ENCODE measurements at regions not wholly inside any gene's neighbourhood (a gene's known extent, or its start where the extent isn't known, plus 50 kb on each side); places are given as distances from the start of the nearest gene placed in this dataset.
"Not testable (repeated sequence)": the region's sequence is repeated elsewhere in the genome, so short reads cannot be mapped to it uniquely, and the experiment has no call there.

DNA sequence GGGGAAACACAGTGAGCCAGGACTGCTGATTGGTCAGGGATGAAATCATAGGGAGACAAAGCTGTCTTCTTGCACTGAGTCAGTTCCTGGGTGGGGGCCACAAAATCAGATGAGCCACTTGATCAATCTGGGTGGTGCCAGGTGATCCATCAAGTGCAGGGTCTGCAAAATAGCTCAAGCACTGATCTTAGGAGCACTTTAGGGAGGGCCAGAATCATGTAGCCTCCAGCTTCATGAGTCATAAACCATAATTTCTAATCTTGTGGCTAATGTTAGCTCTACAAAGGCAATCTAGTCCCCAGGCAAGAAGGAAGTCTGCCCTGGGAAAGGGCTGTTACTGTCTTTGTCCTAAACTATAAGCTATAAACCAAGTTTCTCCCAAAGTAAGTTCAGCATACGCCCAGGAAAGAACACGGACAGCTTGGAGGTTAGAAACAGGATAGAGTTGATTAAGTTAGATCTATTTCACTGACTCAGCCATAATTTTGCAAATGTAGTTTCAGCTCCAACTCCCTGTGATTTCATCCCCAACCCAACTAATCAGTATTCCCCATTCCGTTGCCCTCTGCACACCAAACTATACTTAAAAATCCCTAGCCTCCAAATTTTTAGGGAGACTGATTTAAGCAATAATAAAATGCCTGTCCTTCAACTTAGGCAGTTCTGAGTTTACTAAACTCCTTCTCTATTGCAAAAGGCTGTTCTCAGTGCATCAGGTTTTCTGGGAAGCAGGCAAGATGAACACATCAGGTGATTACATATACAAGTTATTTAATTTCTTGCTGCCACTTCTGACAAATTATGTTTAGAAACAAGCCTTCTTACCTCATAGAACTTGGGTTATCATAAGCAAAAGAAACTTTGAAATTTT, 226.9 kb upstream of the SPOPL start:
- peak; percentile 69 for DNase-seq

DNA sequence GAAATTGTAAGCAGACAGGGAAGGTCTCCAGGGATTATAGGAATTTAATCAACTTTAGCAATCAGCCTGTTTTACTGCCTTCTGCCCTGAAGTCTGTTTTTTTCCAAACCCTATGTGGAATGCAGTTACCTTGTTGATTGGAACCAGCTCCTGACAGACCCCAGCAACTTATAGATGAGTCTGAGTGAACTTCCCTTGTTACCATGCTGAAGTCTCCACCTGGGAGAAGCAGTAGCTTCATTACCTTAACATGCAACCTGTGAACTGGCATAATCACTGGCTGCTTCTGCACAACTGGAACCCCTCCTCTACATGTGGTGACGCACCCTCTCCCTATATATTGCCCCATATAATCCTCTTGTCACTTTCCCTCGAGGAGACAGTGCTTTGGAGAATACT, 226.3 kb upstream of the SPOPL start:
- DNase-seq = no peak

DNA sequence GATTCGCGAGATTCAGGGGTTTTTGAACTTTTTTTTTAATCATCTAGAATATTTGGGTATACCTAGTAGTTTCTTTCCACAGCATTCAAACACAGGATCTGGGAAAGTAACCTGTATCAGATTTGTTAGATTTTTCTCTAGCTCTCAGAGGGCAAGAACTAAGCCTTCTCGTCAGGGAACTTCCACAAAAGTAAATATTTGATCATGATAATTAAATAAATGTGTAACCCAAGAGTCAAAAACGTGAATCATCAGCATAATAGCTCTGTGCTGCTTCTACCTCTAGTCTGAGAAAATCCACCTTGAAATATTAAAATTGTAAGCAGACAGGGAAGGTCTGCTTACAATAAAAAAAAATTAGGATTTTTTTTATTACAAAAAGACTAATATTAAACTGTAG, 225.7 kb upstream of the SPOPL start:
- no peak for DNase-seq

DNA sequence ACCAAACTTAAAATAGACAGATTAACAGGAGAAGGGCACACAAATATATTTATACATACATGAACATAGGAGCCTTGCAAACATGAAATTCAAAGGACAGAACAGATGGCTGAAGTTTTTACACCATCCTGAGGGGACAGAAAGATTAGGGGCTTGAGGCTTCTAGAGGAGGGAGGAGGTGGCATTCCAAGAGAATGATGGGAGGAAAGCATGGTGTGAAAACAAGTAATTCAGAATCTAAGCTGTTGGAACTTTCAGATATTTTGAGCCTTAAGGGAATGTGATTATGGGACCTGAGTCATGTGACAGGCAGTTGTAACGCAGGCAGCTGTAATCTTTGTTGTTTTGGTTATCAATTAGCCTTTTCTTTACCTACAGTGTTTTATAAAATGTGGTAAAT, 225.2 kb upstream of the SPOPL start:
- no peak for DNase-seq

DNA sequence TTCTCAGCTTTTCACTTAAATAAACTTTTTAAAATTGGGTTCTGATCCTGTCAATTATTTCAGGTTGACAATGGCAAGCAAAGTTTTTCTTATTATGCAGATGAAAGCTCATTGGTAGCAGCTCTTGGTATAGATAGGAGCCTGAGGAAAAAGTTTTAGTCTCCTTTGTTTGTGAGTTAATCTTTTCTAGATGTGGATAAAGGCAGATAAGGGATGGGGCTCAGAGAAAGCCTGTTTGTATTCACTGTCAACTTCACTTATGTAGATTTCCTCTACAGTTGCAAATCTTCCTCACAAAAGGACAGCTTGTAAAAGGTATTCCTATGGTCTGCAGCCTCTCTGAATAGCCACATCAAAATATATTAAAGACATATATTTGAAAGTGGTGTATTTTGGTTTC, 224.5 kb upstream of the SPOPL start:
- DNase-seq = no peak

DNA sequence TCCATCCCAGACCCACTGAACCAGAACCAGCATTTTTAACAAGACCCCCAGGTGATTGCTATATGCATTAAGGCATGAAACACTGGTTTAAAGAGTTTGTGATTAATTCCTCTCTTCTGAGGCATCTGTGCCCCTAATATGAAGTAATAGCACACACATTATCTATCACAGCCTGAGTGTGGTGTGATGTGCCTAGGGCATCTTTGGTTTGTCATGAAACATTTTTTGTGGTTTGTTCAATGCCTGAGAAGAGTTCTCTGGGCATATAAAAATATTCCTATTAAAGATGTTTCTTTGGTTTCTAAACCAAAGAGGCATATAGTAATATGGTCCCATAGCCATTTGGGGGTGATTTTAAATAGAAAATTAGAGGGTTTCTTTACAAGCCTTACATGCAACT, 221.7 kb upstream of the SPOPL start:
- no peak for DNase-seq

DNA sequence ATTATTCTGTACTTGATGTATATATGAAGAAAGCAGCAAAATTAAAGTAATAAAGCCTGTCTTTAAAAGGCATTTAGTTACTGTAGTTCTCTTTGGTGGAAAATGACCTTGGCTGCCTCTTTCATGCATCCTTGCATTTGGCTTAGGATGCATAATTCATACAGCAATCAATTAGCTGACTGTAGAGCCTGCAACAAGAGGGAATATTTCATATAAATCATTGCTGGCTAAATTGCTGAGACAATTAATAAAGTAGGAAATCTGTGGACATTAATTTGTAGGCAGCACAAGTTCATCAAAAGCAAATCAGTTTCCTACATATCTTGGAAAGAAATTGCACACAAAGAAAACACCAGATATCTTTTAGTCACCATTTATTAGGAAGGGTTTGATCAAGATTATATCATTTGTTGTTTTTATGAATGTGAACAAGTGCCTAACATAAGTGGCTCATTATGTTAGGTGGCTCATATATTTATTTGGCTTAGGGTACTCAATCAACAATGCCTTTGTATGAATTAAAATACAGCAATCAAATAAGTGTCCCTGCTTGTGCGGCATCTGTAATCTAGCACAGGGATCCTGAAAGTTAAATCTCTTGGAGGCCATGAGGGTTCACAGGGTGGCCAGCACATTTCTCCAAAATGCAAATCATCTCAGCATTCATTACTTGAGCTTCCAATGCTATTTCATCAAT, 220.4 kb upstream of the SPOPL start:
- no peak for DNase-seq

DNA sequence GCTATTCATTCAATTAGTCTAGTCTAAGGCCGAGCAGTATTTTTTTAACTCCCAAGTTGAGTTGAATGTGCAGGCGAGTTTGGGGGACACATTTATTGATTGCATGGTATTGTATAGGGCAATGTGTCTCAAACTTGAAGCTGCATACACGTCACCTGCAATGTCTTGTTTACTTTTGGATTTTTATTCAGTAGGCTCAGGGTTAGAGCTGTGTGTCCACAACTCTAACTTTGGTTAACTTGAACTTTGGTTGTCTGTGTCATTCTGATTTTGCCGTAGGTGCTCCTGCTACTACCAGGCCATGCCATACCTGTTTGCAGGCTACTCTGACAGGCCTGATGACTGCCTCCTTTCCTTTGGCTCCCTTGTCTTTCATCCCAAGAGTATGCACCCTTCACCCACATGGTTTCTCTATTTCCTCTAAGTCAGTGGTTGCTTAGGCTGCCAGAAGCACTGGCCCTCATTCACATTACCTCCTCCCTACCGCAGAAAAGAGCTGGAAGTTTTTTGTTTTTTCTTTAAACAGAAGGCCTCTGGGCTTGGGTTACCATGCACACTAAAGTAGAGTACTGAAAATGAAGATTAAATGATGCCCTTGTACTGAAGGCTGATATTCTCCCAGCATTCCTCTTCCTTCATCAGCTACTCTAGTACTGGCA, 219.4 kb upstream of the SPOPL start:
- DNase-seq = no peak

DNA sequence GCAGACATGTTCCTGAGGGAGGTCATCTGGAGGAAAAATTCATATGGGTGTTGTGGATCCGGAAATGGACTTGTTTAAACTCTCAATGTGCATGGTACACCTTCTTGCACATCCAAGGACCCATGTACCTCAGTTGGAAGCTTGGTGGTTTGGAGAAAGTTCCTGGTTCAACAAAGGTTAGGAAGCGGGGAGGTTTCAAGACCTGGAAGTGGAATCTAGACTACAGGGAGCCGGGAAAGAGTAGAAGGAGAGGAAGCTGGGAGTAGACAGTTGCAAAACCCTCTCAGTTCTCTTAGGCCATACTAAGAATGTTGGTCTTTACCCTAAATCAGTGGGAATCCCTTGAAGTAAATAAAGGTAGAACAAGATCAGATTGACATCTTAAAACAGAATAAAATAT, 209.8 kb upstream of the SPOPL start:
- DNase-seq = no peak

DNA sequence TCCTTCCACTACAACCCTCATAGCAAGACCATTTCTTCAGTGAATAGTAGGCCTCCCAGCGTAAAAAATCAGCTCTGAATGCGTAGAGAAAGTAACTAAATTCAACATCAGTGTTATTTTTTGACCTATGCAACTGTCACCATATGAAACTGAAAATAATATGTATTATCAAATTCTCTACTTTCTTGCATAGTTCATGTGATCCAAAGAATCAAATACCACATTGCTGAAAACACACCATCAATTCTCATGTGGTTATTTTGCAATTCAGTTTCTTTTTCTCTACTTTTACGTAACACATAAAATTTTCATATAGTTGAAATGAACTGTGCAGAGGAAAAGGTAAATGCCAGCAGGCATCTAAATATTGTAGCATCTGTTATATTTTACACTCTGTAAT, 208.5 kb upstream of the SPOPL start:
- no peak for DNase-seq

DNA sequence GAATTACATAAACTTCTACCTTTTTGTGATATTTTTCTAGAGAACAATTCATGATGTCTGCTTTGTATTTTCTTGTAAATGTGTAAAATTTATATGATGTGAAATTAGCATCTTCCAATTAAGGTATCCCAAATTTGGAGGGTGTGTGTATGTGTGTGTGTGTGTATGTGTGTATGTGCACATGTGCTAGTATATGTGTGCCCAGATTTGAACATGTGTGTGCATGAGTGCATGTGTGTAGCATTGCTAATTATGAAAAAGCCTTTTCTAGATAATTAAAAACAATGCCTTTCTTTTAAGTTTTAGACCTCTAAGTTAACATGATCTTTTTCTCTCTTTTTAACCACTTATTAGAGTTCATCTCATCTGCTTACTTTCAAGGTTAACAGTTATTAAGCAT, 208.0 kb upstream of the SPOPL start:
- no peak for DNase-seq

DNA sequence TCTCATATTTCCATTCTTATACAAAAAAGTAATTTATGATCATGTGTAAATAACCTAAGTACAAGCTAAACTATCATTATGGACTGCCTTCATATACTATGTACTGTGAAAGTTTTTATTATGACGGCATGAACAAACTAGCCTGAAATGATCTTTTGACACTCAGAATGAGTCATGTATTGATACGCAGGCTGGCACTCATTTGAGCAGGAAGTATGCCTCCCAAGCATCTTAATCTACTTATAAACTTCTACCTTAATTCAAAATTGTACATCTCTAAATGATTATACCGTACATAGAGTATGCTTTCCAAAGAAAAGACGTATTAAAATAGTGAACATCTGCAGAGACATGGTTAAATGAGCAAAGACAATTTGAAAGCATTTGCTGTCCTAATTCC, 207.1 kb upstream of the SPOPL start:
- DNase-seq = no peak

DNA sequence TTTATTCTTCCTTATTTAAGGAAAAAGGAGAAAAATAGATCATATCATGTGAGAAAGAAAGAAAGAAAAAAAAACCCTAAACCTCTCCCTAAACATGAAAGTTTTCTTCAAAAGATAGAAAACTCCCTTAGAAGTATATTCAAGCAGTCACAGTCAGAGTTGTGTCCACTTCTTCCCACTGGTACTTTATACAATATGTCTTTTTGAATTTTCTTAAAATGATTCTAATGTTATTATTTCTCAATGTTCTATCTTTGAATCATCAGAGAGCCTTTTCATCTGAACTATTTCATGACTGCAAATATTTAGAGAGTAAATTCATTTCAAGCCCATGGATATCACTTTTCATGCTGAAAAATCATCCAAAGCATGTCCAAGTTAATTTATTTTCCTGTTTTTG, 205.2 kb upstream of the SPOPL start:
- no peak for DNase-seq

DNA sequence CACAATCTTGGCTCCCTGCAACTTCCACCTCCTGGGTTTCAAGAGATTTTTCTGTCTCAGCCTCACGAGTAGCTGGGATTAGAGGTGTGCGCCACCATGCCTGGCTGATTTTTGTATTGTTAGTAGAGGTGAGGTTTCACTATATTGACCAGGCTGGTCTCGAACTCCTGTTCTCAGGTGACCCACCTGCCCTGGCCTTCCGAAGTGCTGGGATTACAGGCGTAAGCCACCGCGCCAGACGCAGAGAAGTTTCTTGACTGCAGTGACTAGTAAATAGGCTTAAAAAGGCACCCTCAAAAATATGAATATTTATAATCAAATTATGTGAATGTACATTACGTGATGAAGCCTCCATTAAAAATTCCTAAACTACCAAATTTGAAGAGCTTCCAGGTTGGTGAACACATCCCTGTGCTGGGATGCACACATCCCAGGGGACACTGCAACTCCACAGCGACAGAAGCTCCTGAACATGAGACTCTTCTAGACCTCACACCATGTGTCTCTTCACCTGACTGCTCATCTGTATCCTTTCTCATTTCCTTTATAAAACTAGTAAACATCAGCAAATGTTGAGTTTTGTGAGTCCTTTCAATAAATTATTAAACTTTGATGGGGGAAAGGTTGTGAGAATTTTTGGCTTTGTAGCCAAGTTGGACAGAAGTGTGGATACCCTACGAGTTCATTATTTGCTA, 203.3 kb upstream of the SPOPL start:
- no peak for DNase-seq

DNA sequence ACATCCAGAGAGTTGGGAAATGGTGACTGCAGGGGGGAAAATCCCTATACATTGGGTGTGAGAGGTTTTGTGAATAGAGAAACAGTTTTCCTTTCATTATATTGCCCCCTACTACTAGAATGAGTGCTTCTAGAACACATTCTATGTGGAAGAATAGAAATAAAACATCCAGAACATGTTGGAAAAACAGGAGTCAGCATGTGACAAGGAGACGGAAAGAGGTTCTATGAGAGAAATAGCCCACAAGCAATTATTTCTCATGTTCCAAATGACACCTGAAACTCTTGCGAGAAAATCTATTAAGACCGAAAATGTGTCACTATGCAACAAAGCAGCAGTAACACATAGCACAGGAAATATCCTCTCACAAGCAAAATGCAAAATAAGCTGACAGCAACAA, 202.7 kb upstream of the SPOPL start:
- DNase-seq = no peak

DNA sequence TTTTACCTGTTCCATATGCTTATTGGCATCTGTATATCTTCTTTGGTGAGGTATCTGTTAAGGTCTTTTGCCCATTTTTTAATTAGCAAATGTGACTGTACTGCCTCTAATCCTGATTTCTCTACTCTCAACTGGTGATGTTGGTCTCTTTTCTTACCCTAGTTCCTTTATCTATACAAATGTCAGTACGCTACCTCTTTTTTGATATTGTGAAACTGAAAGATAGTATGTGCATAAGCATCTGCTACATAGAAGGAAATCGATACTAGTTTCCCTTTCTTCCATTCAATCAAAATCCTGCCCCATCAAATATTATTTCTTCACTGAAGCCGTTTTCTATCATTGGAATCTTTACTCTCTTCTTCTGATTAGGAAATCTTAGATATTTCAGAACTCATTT, 194.9 kb upstream of the SPOPL start:
- no peak for DNase-seq

DNA sequence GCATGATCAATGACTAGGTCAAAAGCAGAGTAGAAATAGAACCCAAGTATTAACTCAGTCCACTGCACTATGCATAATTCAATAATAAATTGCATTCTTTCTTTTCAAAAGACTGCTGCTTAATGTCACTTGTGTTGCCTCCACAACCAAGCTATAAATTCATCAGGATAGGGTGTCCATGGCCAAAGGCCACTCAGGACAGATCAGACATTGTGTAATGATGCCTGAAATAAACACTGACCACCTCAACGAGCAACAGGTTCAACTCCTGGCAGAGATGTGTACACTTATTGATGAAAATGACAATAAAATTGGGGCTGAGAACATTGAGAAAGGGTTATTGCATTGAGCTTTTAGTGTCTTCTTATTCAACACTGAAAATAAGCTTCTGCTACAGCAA, 194.5 kb upstream of the SPOPL start:
- DNase-seq = no peak

DNA sequence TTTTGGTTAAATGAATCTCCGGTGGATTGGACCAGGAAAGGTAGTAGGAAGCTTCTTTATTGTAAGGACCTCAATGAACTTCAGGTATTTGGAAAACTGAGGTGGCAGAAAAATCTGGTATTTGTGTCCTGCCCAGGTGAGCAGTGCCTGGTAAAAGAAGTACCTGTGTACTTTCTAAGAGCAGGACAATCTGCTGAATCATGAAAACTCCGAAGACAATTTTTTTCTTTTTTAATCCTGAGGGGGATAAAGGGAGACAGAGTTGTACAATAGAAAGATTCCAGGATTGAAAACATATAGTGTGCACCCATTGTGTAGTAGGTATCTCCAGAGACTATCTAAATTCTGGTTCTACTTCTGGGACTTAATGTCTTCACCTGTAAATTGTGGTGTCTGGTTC, 191.8 kb upstream of the SPOPL start:
- DNase-seq = no peak

DNA sequence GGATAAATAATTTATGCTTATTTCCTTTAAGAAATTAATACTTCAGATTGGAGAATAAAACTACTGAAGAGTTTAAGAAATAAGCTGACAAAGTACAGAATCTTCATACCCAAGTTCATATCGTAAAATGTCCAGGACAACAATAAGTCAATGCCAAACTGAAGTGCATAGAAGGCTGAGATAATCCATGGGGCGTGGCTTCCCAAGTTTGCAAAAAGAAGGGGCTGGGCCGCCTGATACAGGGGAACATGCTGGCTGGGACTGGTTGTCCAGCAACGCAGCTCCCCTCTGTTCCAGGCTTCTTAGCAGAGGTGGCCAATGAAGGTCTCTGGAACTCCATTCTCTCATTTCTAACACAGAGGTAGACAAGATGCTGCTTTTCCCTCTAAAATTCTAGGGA, 189.5 kb upstream of the SPOPL start:
- DNase-seq = no peak

DNA sequence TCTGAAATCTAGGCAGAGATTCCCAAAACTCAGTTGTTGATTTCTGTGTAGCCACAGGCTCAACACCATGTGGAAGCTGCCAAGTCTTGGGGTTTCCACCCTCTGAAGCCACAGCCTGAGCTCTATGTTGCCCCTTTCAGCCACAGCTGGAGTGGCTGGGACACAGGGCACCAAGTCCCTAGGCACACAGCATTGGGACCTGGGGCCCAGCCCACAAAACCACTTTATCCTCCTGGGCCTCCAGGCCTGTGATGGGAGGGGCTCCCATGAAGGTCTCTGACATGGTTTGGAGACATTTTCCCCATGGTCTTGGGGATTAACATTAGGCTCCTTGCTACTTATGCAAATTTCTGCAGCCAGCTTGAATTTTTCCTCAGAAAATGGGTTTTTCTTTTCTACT, 186.0 kb upstream of the SPOPL start:
- not testable (repeated sequence) for DNase-seq

DNA sequence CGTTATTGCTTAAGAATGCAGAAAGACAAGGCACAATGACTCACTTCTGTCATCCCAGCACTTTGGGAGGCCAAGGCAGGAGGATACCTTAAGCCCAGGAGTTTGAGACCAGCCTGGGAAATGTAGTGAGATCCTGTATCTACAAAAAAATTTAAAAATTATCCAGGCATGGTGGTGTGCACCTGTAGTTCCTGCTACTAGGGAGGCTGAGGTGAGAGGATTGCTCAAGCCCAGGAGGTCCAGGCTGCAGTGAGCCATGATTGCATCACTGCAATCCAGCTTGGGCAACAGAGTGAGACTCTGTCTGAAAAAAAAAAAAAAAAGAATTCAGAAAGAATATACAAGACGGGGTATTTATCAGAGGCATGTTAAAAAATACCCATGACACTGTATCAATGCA, 182.0 kb upstream of the SPOPL start:
- DNase-seq = no peak

DNA sequence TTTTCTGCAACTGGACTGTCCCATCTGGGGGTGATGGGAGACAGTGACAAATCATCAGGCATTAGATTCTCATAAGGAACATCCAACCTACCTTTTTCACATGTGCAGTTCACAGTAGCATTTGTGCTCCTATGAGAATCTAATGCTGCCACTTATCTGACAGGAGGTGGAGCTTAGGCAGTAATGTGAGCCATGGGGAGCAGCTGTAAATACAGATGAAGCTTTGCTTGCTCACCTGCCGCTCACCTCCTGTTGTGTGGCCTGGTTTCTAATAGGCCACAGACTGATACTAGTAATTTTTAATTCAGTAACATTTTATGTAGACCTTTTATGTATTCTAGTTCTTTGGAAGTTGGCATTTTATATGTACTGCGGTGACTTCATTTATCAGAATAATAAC, 180.1 kb upstream of the SPOPL start:
- DNase-seq = no peak

DNA sequence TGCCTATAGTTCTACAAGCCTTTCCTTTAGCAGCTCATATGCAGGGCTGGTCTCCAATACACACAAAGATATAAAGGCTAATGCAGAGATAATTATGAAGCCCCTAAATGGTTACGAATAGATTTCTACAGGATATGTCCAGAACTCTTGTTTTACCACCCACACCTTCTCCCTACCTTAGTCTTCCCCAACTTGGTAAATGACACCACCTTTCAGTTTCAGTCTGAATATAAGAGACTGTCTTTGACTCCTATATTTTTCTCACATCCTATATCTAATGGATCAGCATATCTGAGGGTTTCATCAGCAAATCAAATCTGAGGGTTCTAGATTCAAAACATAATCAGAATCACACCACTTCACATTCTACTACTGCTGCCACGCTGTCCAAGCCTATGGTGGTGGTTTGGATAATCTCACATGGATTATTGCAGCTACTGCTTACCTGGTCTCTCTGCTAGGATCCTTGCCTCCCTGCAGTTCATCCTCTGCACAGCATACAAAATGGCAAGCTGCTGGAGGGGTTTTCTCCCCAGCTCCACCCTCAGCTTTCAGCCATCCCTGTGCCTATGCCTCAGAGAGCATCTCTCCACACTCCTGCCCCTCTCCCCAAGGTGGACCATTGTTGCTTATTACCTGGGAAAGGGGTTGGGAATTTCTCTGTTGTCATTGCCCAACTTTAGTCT, 178.0 kb upstream of the SPOPL start:
- DNase-seq = no peak
